WTC11 (cell line): ENCODE measurements at regions not wholly inside any gene's neighbourhood (a gene's known extent, or its start where the extent isn't known, plus 50 kb on each side); places are given as distances from the start of the nearest gene placed in this dataset.

Source experiments
- ATAC-seq: fragments of 200-7000 bp; cut with Tn5 transposase; 2 replicates; pipeline ENCODE4 v1.10.0; 2021; ENCODE audit warnings: mild to moderate bottlenecking, moderate library complexity
- CTCF ChIA-PET: fragments of 300-600 bp; sonication (Branson Sonifier 250); formaldehyde crosslinking; loops from one replicate; lab custom pipeline; 2021; ENCODE audit warnings: antibody characterized with exemption; lab: Charles Lee
- POLR2A ChIA-PET: fragments of 350-600 bp; sonication (Branson Sonifier 250); formaldehyde crosslinking; loops from one replicate; lab custom pipeline; 2021; ENCODE audit warnings: antibody characterized with exemption; lab: Charles Lee
- DNase-seq: peaks from one replicate; pipeline ENCODE4 v3.0.0; 2021; ENCODE audit warnings: low spot score
- H3K27ac Mint-ChIP-seq: 2 replicates; pipeline ENCODE4 v1.8.0; 2021; ENCODE audit warnings: mixed read lengths
- H3K27me3 Mint-ChIP-seq: 2 replicates; pipeline ENCODE4 v1.8.0; 2021; ENCODE audit warnings: low read depth, mild to moderate bottlenecking, moderate library complexity, mixed read lengths
- H3K36me3 Mint-ChIP-seq: 2 replicates; pipeline ENCODE4 v1.8.0; 2021; ENCODE audit warnings: mixed read lengths
- H3K4me1 Mint-ChIP-seq: 2 replicates; pipeline ENCODE4 v1.8.0; 2022; ENCODE audit warnings: mixed read lengths
- H3K4me3 Mint-ChIP-seq: 2 replicates; pipeline ENCODE4 v1.8.0; 2021; ENCODE audit warnings: mild to moderate bottlenecking, moderate library complexity, mixed read lengths
- H3K9me3 Mint-ChIP-seq: 2 replicates; pipeline ENCODE4 v1.8.0; 2021; ENCODE audit warnings: mixed read lengths
- CBFB ChIP-seq: sonication (generic); formaldehyde crosslinking; IDR thresholded peaks from 2 replicates; pipeline ENCODE4 v1.8.1; 2022; ENCODE audit warnings: mild to moderate bottlenecking, low read depth, missing genetic modification reagents
- CDX4 ChIP-seq: fragments of 250-450 bp; sonication (Bioruptor Pico); IDR thresholded peaks from 2 replicates; pipeline ENCODE4 v1.9.0; 2021; ENCODE audit warnings: moderate library complexity, mild to moderate bottlenecking, inconsistent platforms, borderline replicate concordance
- CREM ChIP-seq: sonication (generic); formaldehyde crosslinking; IDR thresholded peaks from 2 replicates; pipeline ENCODE4 v1.8.1; 2022; ENCODE audit warnings: mild to moderate bottlenecking, missing genetic modification reagents, moderate library complexity
- CTCF ChIP-seq: fragments of 200-600 bp; IDR thresholded peaks from 2 replicates; pipeline ENCODE4 v1.8.0; 2022; ENCODE audit warnings: antibody characterized with exemption
- E2F1 ChIP-seq: sonication (generic); formaldehyde crosslinking; IDR thresholded peaks from 2 replicates; pipeline ENCODE4 v1.8.0; 2022; ENCODE audit warnings: mild to moderate bottlenecking, missing genetic modification reagents
- FOXJ3 ChIP-seq: sonication (generic); formaldehyde crosslinking; IDR thresholded peaks from 2 replicates; pipeline ENCODE4 v1.9.0; 2021; ENCODE audit warnings: missing genetic modification reagents, mild to moderate bottlenecking, borderline replicate concordance
- FOXP1 ChIP-seq: sonication (generic); formaldehyde crosslinking; IDR thresholded peaks from 2 replicates; pipeline ENCODE4 v1.8.0; 2022; ENCODE audit warnings: missing genetic modification reagents, mild to moderate bottlenecking, moderate library complexity, borderline replicate concordance
- GABPB1 ChIP-seq: sonication (generic); formaldehyde crosslinking; IDR thresholded peaks from 2 replicates; pipeline ENCODE4 v1.8.1; 2023; ENCODE audit warnings: mild to moderate bottlenecking, missing genetic modification reagents
- JAZF1 ChIP-seq: fragments of 250-450 bp; sonication (Bioruptor Pico); IDR thresholded peaks from 2 replicates; pipeline ENCODE4 v1.9.0; 2021; ENCODE audit warnings: moderate library complexity, mild to moderate bottlenecking, inconsistent platforms
- JUN ChIP-seq: sonication (generic); formaldehyde crosslinking; IDR thresholded peaks from 2 replicates; pipeline ENCODE4 v1.8.0; 2023; ENCODE audit warnings: mild to moderate bottlenecking, missing genetic modification reagents
- KAT7 ChIP-seq: sonication (generic); formaldehyde crosslinking; IDR thresholded peaks from 2 replicates; pipeline ENCODE4 v1.8.1; 2023; ENCODE audit warnings: missing genetic modification reagents, mild to moderate bottlenecking, borderline replicate concordance
- MAX ChIP-seq: sonication (generic); formaldehyde crosslinking; IDR thresholded peaks from 2 replicates; pipeline ENCODE4 v1.8.0; 2022; ENCODE audit warnings: mild to moderate bottlenecking, missing genetic modification reagents
- MLX ChIP-seq: sonication (generic); formaldehyde crosslinking; IDR thresholded peaks from 2 replicates; pipeline ENCODE4 v1.8.1; 2023; ENCODE audit warnings: mild to moderate bottlenecking, missing genetic modification reagents, moderate library complexity
- MYBL2 ChIP-seq: sonication (generic); formaldehyde crosslinking; IDR thresholded peaks from 2 replicates; pipeline ENCODE4 v1.8.1; 2023; ENCODE audit warnings: mild to moderate bottlenecking, moderate library complexity, missing genetic modification reagents
- NR3C1 ChIP-seq: sonication (generic); formaldehyde crosslinking; conservative IDR thresholded peaks from 2 replicates; pipeline ENCODE4 v1.8.1; 2023; ENCODE audit warnings: low read depth, mild to moderate bottlenecking, missing genetic modification reagents
- PRRX2 ChIP-seq: fragments of 250-450 bp; sonication (Bioruptor Pico); IDR thresholded peaks from 2 replicates; pipeline ENCODE4 v1.8.0; 2021; ENCODE audit warnings: mild to moderate bottlenecking
- SMAD4 ChIP-seq: sonication (generic); formaldehyde crosslinking; IDR thresholded peaks from 2 replicates; pipeline ENCODE4 v1.8.0; 2022; ENCODE audit warnings: mild to moderate bottlenecking, missing genetic modification reagents
- TEAD4 ChIP-seq: sonication (generic); formaldehyde crosslinking; IDR thresholded peaks from 2 replicates; pipeline ENCODE4 v1.8.0; 2022; ENCODE audit warnings: mild to moderate bottlenecking, missing genetic modification reagents
- TP53 ChIP-seq: sonication (generic); formaldehyde crosslinking; IDR thresholded peaks from 2 replicates; pipeline ENCODE4 v1.8.1; 2023; ENCODE audit warnings: mild to moderate bottlenecking, missing genetic modification reagents
- ZNF423 ChIP-seq: fragments of 250-450 bp; sonication (Bioruptor Pico); IDR thresholded peaks from 2 replicates; pipeline ENCODE4 v2.1.2; 2022; ENCODE audit warnings: mild to moderate bottlenecking, moderate library complexity
- ZNF532 ChIP-seq: fragments of 250-450 bp; sonication (Bioruptor Pico); IDR thresholded peaks from 2 replicates; pipeline ENCODE4 v1.9.0; 2021; ENCODE audit warnings: mild to moderate bottlenecking, borderline replicate concordance
- ZSCAN18 ChIP-seq: fragments of 250-450 bp; sonication (Bioruptor Pico); IDR thresholded peaks from 2 replicates; pipeline ENCODE4 v2.1.2; 2022; ENCODE audit warnings: mild to moderate bottlenecking, moderate library complexity

GRCh38 chr18:45167631-45168280, 447.5 kb upstream of the SLC14A2 start (continued):
- no peak for TF ChIP-seq GABPB1
- TF ChIP-seq SMAD4 = no peak
- TF ChIP-seq FOXJ3 = no peak
- no peak for TF ChIP-seq FOXP1 (CRISPR knock-in tag)
- TF ChIP-seq JUN = no peak
- TF ChIP-seq ZNF423 = no peak
- TF ChIP-seq E2F1 (CRISPR knock-in tag) = no peak
- no peak for TF ChIP-seq CTCF
- TF ChIP-seq ZSCAN18 = no peak

- H3K36me3 Mint-ChIP-seq = no peaks in the 10 kb centered on the region
- TF ChIP-seq MAX (CRISPR knock-in tag) (no peak), PRRX2 (no peak), CBFB (CRISPR knock-in tag) (no peak), E2F1 (CRISPR knock-in tag) (no peak), ZSCAN18 (no peak), CDX4 (CRISPR knock-in tag) (no peak), TP53 (CRISPR knock-in tag) (no peak), KAT7 (CRISPR knock-in tag) (no peak), ZNF532 (CRISPR knock-in tag) (no peak), MYBL2 (no peak), NR3C1 (CRISPR knock-in tag) (no peak), MLX (CRISPR knock-in tag) (no peak), CREM (CRISPR knock-in tag) (no peak), JAZF1 (no peak), TEAD4 (CRISPR knock-in tag) (no peak)
These were observed 446.2 kb upstream of the SLC14A2 start for GRCh38 chr18:45168866-45169600.

More at GRCh38 chr18:45168866-45169600, 446.2 kb upstream of the SLC14A2 start:
- CTCF ChIA-PET = no interaction called here
- H3K4me1 Mint-ChIP-seq = 0 out of 2 replicates have a peak, but pooled peaks cover 2% of the 10 kb centered on the region
- ATAC-seq = no peak
- H3K27me3 Mint-ChIP-seq = no peaks in the 10 kb centered on the region
- POLR2A ChIA-PET = interaction anchor here (1.3 kb wide), 1 partner anchor 20 kb away, joined by 4 read pairs; no protein-coding TSS in a partner anchor
- H3K9me3 Mint-ChIP-seq = no peaks in the 10 kb centered on the region
- no peak overlapping the region for H3K4me3 Mint-ChIP-seq
- DNase-seq = no peak
- no peak overlapping the region for H3K27ac Mint-ChIP-seq
